Endothelial cell of hepatic sinusoid (primary cell): ENCODE measurements at regions not wholly inside any gene's neighbourhood (a gene's known extent, or its start where the extent isn't known, plus 50 kb on each side); places are given as distances from the start of the nearest gene placed in this dataset.
"Not testable (repeated sequence)": the region's sequence is repeated elsewhere in the genome, so short reads cannot be mapped to it uniquely, and the experiment has no call there.

ENCODE experiments used
- in situ Hi-C: cut with HindIII; loops from 2 replicates; pipeline ENCODE4 v1.10.0; 2017; ENCODE audit warnings: low sequenced_read_pairs

GRCh38 chr10:78096486-78096885 is 62.8 kb downstream of the RPS24 start:
- in situ Hi-C loops = not testable (repeated sequence)

- in situ Hi-C loops = not testable (repeated sequence)
Measured at GRCh38 chr10:78102593-78102992, 68.9 kb downstream of the RPS24 start.

GRCh38 chr10:78109210-78109609 is 75.5 kb downstream of the RPS24 start:
- in situ Hi-C loops = no loop called here

GRCh38 chr10:78115135-78115853 is 81.6 kb downstream of the RPS24 start:
- in situ Hi-C loops = no loop called here

- in situ Hi-C loops = no loop called here
Measured at GRCh38 chr10:78116361-78116760, 82.7 kb downstream of the RPS24 start.

- in situ Hi-C loops = no loop called here
Measured at GRCh38 chr10:78118591-78118990, 84.9 kb downstream of the RPS24 start.

GRCh38 chr10:78121801-78122200 is 88.1 kb downstream of the RPS24 start:
- in situ Hi-C loops = no loop called here

- in situ Hi-C loops = no loop called here
Measured at GRCh38 chr10:78124167-78124566, 90.5 kb downstream of the RPS24 start.

- in situ Hi-C loops = no loop called here
Measured at GRCh38 chr10:78129211-78129610, 95.5 kb downstream of the RPS24 start.

GRCh38 chr10:78130966-78131710 is 97.5 kb downstream of the RPS24 start:
- in situ Hi-C loops = no loop called here

GRCh38 chr10:78134773-78135306 is 101.2 kb downstream of the RPS24 start:
- in situ Hi-C loops = no loop called here

GRCh38 chr10:78137147-78137546 is 103.5 kb downstream of the RPS24 start:
- in situ Hi-C loops = no loop called here

- in situ Hi-C loops = no loop called here
Measured at GRCh38 chr10:78139341-78139740, 105.7 kb downstream of the RPS24 start.

GRCh38 chr10:78140066-78140630 is 106.5 kb downstream of the RPS24 start:
- in situ Hi-C loops = loop anchor here (10.0 kb wide), 1 partner anchor 515 kb away; no protein-coding TSS in a partner anchor

- in situ Hi-C loops = loop anchor here (10.0 kb wide), 1 partner anchor 511 kb away; no protein-coding TSS in a partner anchor
Measured at GRCh38 chr10:78143576-78143975, 109.9 kb downstream of the RPS24 start.

- in situ Hi-C loops = loop anchor here (10.0 kb wide), 1 partner anchor 509 kb away; no protein-coding TSS in a partner anchor
Measured at GRCh38 chr10:78146200-78146599, 112.5 kb downstream of the RPS24 start.

GRCh38 chr10:78147202-78147601 is 113.5 kb downstream of the RPS24 start:
- in situ Hi-C loops = loop anchor here (10.0 kb wide), 1 partner anchor 508 kb away; no protein-coding TSS in a partner anchor

GRCh38 chr10:78148216-78148960 is 114.7 kb downstream of the RPS24 start:
- in situ Hi-C loops = loop anchor here (10.0 kb wide), 1 partner anchor 506 kb away; no protein-coding TSS in a partner anchor

- in situ Hi-C loops = loop anchor here (10.0 kb wide), 1 partner anchor 506 kb away; no protein-coding TSS in a partner anchor
Measured at GRCh38 chr10:78148961-78149612, 115.4 kb downstream of the RPS24 start.

GRCh38 chr10:78150756-78151155 is 117.1 kb downstream of the RPS24 start:
- in situ Hi-C loops = no loop called here
